PC-9 (cell line): ENCODE measurements at regions not wholly inside any gene's neighbourhood (a gene's known extent, or its start where the extent isn't known, plus 50 kb on each side); places are given as distances from the start of the nearest gene placed in this dataset.

ENCODE experiments used
- CTCF ChIP-seq: fragments of 200-600 bp; sonication (generic); conservative IDR thresholded peaks from 2 replicates; pipeline ENCODE4 v1.6.1; 2017; ENCODE audit warnings: mixed run types, antibody characterized with exemption, mild to moderate bottlenecking, moderate library complexity
- EZH2 ChIP-seq: fragments of 200-600 bp; sonication (generic); IDR thresholded peaks from 2 replicates; pipeline ENCODE4 v1.8.0; 2017; ENCODE audit warnings: antibody characterized with exemption, low read depth

GRCh38 chr2:228731517-228731916, 539.6 kb downstream of the PID1 start:
- no peak for TF ChIP-seq CTCF
- TF ChIP-seq EZH2: no peak
